GM21619 (cell line): ENCODE measurements at regions not wholly inside any gene's neighbourhood (a gene's known extent, or its start where the extent isn't known, plus 50 kb on each side); places are given as distances from the start of the nearest gene placed in this dataset.

Experiments used
- ATAC-seq: cut with Tn5 transposase; IDR thresholded peaks from one replicate; pipeline ENCODE4 v1.9.1; 2021; ENCODE audit not compliant: unreplicated experiment

DNA sequence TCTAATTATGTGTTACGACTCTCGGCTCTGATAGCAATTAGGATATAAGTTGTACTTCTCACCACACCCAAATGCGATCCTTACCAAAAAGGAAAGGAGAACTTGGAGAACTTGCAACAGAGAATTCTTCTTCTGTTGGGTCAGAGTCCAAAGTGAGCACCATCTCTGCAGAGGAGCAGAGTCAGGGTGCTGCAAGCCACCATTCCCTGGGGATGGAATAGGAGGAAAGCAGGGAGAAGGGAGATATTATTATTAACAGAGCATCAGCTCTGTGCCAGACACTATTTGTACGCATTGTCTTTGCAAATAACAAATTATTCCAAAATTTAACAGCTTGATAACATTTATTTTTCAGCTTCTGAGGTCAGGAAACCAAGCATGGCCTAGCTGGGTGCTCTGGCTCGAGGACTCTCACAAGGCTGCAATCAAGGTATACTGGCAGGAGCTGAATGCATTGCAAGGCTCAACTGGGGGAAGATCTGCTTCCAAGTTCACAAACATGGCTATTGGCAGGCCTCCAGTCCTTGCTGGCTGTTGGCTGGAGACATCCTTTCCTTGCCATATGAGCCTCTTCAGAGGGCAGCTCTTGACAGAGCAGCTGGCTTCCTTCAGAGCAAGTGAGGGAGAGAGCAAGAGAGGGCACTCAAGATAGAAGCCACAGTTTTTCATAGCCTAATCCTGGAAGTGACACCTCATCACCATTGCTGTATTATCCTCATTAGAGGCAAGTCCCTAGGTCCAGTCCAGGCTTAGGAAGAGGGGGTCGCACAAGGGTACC is 296.2 kb upstream of the CDH5 start:
- ATAC-seq = no peak

DNA sequence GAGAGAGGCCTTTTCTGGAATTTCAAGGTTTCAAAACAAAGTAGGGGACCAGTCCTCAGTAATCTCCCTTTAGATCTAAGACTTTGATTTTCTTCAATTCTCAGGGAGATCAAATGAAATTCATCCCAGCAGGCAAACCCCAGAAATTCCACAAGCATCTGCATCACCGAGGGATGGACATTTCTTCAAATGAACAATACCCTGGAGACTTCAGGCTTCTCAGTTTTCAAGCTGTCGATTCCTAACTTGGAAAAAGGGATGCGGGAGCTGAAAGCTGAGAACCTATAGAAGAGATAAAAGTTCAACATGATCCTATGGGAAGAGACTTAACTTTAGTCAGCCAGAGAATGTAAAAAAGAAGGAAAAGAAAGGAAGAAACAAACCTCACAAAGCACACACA is 296.9 kb upstream of the CDH5 start:
- ATAC-seq = no peak

- ATAC-seq = no peak
Measured at GRCh38 chr16:66066404-66066803, 300.1 kb upstream of the CDH5 start.

- no peak for ATAC-seq
Measured at GRCh38 chr16:66065925-66066324, 300.6 kb upstream of the CDH5 start.

- ATAC-seq = no peak
Measured at GRCh38 chr16:66064801-66065530, 301.5 kb upstream of the CDH5 start.

GRCh38 chr16:66058832-66059231 is 307.7 kb upstream of the CDH5 start:
- ATAC-seq = no peak

- ATAC-seq = no peak
Measured at GRCh38 chr16:66058172-66058691, 308.3 kb upstream of the CDH5 start.

DNA sequence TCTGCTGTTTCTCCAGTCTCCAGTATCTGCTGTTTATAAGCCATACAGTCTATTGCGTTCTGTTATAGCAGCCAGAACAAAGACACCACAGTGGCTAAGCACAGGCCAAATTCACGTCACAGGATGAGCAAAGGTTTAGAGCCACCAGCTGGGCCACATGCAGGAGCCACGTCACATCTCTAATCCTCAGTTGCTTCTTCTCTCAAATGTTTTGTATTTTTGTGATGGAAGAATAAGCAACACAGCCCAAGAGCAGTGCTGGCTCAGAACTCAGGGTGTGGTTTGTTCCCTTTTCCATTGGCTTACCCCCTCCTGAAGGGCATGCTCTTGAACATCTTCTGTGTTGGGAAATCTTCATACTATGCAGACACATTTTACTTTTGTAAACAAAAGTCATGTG is 309.4 kb upstream of the CDH5 start:
- ATAC-seq = no peak

DNA sequence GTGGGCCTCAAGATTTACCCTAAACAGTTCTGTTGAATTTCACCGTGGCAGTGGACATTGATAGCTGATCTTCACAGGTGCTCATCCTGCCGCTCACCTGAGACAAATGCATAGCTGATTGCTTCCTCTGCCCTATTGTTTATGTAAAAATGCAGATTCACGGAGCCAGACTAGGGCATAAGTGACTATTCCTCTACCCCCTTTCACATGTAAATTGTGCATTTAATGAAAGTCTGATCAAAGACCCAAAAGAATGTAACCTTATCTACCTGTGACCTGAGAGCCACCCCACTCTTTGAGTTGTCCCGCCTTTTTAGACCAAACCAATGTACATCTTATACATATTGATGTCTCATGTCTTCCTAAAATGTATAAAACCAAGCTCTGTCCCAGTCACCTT is 312.4 kb upstream of the CDH5 start:
- ATAC-seq = no peak

GRCh38 chr16:66052745-66053144 is 313.7 kb upstream of the CDH5 start:
- no peak for ATAC-seq

DNA sequence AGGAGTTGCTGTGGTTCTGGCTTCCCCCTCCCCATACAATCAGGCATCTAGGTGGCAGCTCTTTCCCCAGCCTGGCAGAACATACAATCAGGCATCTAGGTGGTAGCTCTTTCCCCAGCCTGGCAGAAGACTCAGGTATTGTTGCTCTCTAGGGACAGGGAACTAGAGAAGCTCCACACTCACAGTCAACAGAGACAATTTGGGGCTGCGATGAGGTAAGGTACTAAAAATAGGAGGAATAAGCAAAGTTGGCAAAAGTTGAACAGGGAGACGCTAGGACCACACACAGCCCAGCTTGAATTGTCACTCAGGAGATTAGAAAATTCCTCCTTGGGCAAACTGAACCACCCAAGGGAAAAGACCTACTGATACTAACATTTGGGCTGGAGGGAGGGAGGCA is 315.5 kb upstream of the CDH5 start:
- no peak for ATAC-seq

GRCh38 chr16:66049865-66050264 is 316.6 kb upstream of the CDH5 start:
- no peak for ATAC-seq

- no peak for ATAC-seq
Measured at GRCh38 chr16:66045626-66046025, 320.9 kb upstream of the CDH5 start.

DNA sequence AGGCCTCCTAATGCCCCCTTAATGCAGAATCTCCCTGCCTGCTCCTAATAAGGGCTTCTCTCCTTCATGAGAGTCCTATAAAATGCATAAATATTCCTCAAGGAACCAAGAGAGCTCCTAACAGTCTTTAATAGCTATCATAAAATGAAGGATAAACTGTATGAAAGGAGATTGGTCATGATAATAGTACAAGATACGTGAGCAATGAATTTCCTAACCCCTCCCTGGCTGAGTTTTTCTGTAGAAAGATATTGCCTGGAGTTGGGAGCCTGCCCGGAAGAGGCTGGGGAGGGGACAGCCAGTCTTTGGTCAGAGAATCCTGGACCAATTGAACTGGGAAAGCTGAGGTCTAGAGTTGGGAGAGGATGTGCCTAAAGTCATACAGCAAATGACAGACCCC is 321.9 kb upstream of the CDH5 start:
- ATAC-seq = no peak

- no peak for ATAC-seq
Measured at GRCh38 chr16:66044089-66044488, 322.4 kb upstream of the CDH5 start.

DNA sequence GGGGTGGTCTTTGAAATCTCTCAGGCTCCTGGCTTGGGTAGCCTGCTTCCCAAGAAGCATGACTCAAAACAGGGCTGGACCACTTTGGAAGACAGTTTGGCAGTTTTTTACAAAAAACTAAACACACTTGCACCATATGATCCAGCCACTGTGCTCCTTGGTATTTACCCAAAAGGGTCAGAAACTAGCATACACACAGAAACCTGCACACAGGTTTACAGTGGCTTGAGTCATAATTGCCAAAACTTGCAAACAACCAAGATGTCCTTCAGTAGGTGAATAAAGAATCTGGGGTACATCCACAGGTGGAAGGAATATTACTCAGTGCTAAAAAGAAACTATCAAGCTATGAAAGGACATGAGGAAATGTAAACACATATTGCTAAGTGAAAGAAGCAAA is 323.2 kb upstream of the CDH5 start:
- no peak for ATAC-seq

DNA sequence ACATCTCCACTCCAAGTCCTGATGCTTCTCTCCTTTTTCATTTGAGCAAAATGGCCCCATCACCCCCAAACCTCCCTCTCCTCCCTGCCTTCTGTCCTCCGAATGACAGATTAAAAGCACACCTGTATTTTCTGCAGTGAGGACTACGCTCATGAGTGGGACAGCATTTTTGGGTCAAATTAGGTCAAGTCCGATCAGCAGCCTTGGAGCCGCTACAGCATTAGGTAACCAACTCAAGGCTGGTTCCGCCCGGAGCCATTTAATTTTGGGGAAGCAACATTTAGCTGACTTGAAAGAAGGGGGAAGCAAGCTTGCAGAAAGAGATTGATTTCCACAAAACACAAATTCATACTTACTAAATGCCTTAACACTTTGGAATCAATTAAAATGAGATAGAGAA is 324.1 kb upstream of the CDH5 start:
- no peak for ATAC-seq

GRCh38 chr16:66041907-66042306 is 324.6 kb upstream of the CDH5 start:
- no peak for ATAC-seq

DNA sequence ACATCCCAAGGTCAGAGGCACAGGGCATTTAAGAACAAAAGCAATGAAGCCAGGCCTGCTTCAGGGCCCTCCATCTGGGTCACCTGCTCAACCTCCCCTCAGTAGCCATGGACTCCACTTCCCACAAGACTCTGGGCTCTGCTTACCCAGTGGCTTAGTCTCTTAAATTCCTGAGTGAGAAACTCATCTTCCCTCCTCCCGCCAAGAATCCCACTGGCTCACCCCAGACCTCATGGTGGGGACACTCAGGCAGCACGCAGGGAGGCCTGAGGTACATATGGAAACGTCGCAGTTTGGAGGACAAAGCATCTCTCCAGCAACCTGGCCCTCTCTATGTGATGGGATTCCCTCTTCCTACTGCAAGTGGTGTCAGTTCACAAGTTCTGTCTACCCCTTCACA is 326.7 kb upstream of the CDH5 start:
- no peak for ATAC-seq

DNA sequence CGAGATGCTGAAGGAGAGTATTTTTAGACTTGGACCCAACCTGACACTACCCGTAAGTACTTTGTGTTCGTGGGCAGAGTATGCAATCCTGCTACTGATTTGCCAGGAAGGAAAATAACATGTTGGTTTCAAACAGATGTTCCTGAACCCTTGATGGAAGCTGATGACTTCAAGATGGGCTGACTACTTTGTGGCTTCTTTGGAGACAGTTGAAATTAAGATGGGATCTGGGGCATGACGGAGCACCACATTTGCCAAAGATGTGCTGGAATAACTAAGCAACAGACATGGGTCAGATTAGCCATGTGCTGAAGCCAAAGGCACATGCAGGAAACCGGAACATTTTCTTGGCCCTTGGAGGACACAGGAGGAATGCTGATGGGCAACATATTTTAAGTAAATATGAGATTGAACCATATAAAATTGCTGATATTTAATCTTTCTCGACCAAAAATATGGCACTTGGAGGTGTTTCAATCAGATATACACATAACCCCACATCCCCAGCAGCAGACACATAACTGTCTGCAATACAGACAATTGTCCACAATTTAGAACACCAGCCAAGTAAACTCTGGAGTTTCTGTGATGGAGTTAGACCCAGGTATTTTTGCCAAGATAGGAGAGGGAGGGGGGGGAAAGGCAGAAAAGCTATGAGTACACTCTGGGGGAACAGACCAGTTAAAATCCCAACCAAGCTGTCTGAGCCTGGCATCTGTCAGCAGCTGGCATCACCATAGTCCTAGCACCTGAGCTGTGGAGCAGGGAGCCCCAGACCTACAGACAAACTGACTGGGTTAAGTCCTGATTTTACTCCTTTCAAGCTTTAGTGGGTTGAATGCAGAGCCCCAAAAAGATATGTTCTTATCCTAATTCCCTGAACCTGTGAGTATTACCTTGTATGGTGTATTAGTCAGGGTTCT is 329.4 kb upstream of the CDH5 start:
- ATAC-seq = no peak

GRCh38 chr16:66036184-66036583 is 330.3 kb upstream of the CDH5 start:
- no peak for ATAC-seq
